ENCODE measurements at regions not wholly inside any gene's neighbourhood (a gene's known extent, or its start where the extent isn't known, plus 50 kb on each side); places are given as distances from the start of the nearest gene placed in this dataset.

- Histone ChIP-seq H3K4me3 (ENCODE audit: insufficient read depth, low read length, poor library complexity, severe bottlenecking) (no peak overlapping the region), H3K4me2 (ENCODE audit: low read depth, low read length, poor library complexity, severe bottlenecking) (no peak overlapping the region), H3K27ac (ENCODE audit: low read depth, low read length) (no peak overlapping the region), H3K9ac (ENCODE audit: low read length) (no peak overlapping the region), H2AFZ (ENCODE audit: low read depth, low read length, severe bottlenecking) (no peak overlapping the region), H3K36me3 (ENCODE audit: low read length) (no peaks in the 10 kb centered on the region), H4K20me1 (ENCODE audit: low read depth, low read length) (no peaks in the 10 kb centered on the region), H3F3A (ENCODE audit: insufficient read depth) (no peaks in the 10 kb centered on the region), H3K9me3 (ENCODE audit: insufficient read depth, low read length) (no peaks in the 10 kb centered on the region), H3K79me2 (ENCODE audit: insufficient read depth, low read length) (no peaks in the 10 kb centered on the region), H3K27me3 (ENCODE audit: low read length) (no peaks in the 10 kb centered on the region), H3K9me2 (replicated peaks; ENCODE audit: insufficient read depth, low read length) (no peaks in the 10 kb centered on the region)
- TF ChIP-seq EZH2phosphoT487 (conservative IDR thresholded peaks at IDR 0.05; ENCODE audit: low read length) (no peak), CTCF (IDR thresholded peaks at IDR 0.05; ENCODE audit: insufficient read depth, low read length, poor library complexity, severe bottlenecking) (no peak)
Measured at GRCh38 chr7:156438011-156438410, 202.6 kb upstream of the RNF32 start.

- Histone ChIP-seq H3K4me3 (ENCODE audit: insufficient read depth, low read length, poor library complexity, severe bottlenecking) (no peak overlapping the region), H3K4me2 (ENCODE audit: low read depth, low read length, poor library complexity, severe bottlenecking) (no peak overlapping the region), H3K9ac (ENCODE audit: low read length) (no peak overlapping the region), H3K9me3 (ENCODE audit: insufficient read depth, low read length) (no peaks in the 10 kb centered on the region), H3F3A (ENCODE audit: insufficient read depth) (no peaks in the 10 kb centered on the region), H3K27me3 (ENCODE audit: low read length) (no peaks in the 10 kb centered on the region), H3K9me2 (replicated peaks; ENCODE audit: insufficient read depth, low read length) (no peaks in the 10 kb centered on the region), H3K79me2 (ENCODE audit: insufficient read depth, low read length) (no peaks in the 10 kb centered on the region), H4K20me1 (ENCODE audit: low read depth, low read length) (no peaks in the 10 kb centered on the region), H3K36me3 (ENCODE audit: low read length) (no peaks in the 10 kb centered on the region), H2AFZ (ENCODE audit: low read depth, low read length, severe bottlenecking) (no peak overlapping the region), H3K27ac (ENCODE audit: low read depth, low read length) (no peak overlapping the region)
- TF ChIP-seq CTCF (IDR thresholded peaks at IDR 0.05; ENCODE audit: insufficient read depth, low read length, poor library complexity, severe bottlenecking) = no peak
- no peak for TF ChIP-seq EZH2phosphoT487 (conservative IDR thresholded peaks at IDR 0.05; ENCODE audit: low read length)
Measured at GRCh38 chr7:156437021-156437614, 203.5 kb upstream of the RNF32 start.

- TF ChIP-seq EZH2phosphoT487 (conservative IDR thresholded peaks at IDR 0.05; ENCODE audit: low read length) = no peak
- TF ChIP-seq CTCF (IDR thresholded peaks at IDR 0.05; ENCODE audit: insufficient read depth, low read length, poor library complexity, severe bottlenecking) = no peak
- no peak overlapping the region for H3K27ac ChIP-seq (ENCODE audit: low read depth, low read length)
- H2AFZ ChIP-seq (ENCODE audit: low read depth, low read length, severe bottlenecking) = no peak overlapping the region
- no peaks in the 10 kb centered on the region for H3K36me3 ChIP-seq (ENCODE audit: low read length)
- H3K4me3 ChIP-seq (ENCODE audit: insufficient read depth, low read length, poor library complexity, severe bottlenecking) = no peak overlapping the region
- H4K20me1 ChIP-seq (ENCODE audit: low read depth, low read length) = no peaks in the 10 kb centered on the region
- no peak overlapping the region for H3K9ac ChIP-seq (ENCODE audit: low read length)
- H3K9me3 ChIP-seq (ENCODE audit: insufficient read depth, low read length) = no peaks in the 10 kb centered on the region
- H3F3A ChIP-seq (ENCODE audit: insufficient read depth) = no peaks in the 10 kb centered on the region
- H3K4me2 ChIP-seq (ENCODE audit: low read depth, low read length, poor library complexity, severe bottlenecking) = no peak overlapping the region
- no peaks in the 10 kb centered on the region for H3K9me2 ChIP-seq (replicated peaks; ENCODE audit: insufficient read depth, low read length)
- no peaks in the 10 kb centered on the region for H3K79me2 ChIP-seq (ENCODE audit: insufficient read depth, low read length)
- H3K27me3 ChIP-seq (ENCODE audit: low read length) = no peaks in the 10 kb centered on the region
Measured at GRCh38 chr7:156435486-156436231, 204.9 kb upstream of the RNF32 start.
